HCT116 (cell line): ENCODE measurements at regions not wholly inside any gene's neighbourhood (a gene's known extent, or its start where the extent isn't known, plus 50 kb on each side); places are given as distances from the start of the nearest gene placed in this dataset.

Experiments used
- ATAC-seq: fragments of 200-7000 bp; cut with Tn5 transposase; 2 replicates; pipeline ENCODE4 v1.9.1; 2020; ENCODE audit warnings: mild to moderate bottlenecking, moderate library complexity
- BruUV-seq: library from RNA; stranded (reverse); fragments of 400-500 nt; replicated peaks from 2 replicates; lab custom pipeline; 2021; lab: Mats Ljungman, UMichigan
- CTCF ChIA-PET: fragments of 300-600 bp; sonication (Branson Sonifier 250); formaldehyde crosslinking; loops from one replicate; lab custom pipeline; 2021; ENCODE audit warnings: antibody characterized with exemption; lab: Charles Lee
- POLR2A ChIA-PET: fragments of 300-600, 350-600 bp; sonication (Branson Sonifier 250); formaldehyde crosslinking; loops from one replicate; lab custom pipeline; 2021; ENCODE audit warnings: antibody characterized with exemption; lab: Charles Lee
- RAD21 ChIA-PET, 2 experiments: fragments of 300-600 bp; sonication (Branson Sonifier 250); formaldehyde crosslinking; loops; one replicate each; lab custom pipeline; 2023; ENCODE audit warnings: low total read pairs in 2 of 2; ENCODE audit not compliant: uncharacterized antibody in 2 of 2, unreplicated experiment in 2 of 2, low non-redundant PET in 1 of 2; lab: Charles Lee
- DNase-seq: peaks from one replicate; pipeline ENCODE4 v3.0.0-alpha.2; 2010; ENCODE audit warnings: low read depth, low spot score
- H2AFZ ChIP-seq: fragments of 200-600 bp; shearing (Covaris generic), sonication (generic); 2 replicates; pipeline ENCODE4 v1.6.1; 2017; ENCODE audit warnings: low read depth, mixed run types, mixed read lengths, antibody characterized with exemption, low read length; ENCODE audit not compliant: poor library complexity, severe bottlenecking
- H3K27ac ChIP-seq: 2 replicates; pipeline ENCODE4 v1.5.1; 2012; ENCODE audit warnings: low read depth, low read length
- H3K27me3 ChIP-seq: fragments of 200-600 bp; sonication (generic); 2 replicates; pipeline ENCODE4 v1.6.1; 2016; ENCODE audit warnings: mixed run types, low read length, mixed read lengths; ENCODE audit not compliant: insufficient read depth
- H3K36me3 ChIP-seq, 2 experiments: fragments of 200-500 bp in 1 of 2; fragments of 200-600 bp in 1 of 2; sonication (Bioruptor generic) in 1 of 2; sonication (generic) in 1 of 2; 2 replicates each; pipeline versions ENCODE4 v1.5.1 to v1.6.1; 2014 to 2016; ENCODE audit warnings: low read length in 2 of 2, inconsistent platforms in 1 of 2, mixed read lengths in 1 of 2, mixed run types in 1 of 2; ENCODE audit not compliant: insufficient read depth in 2 of 2, control insufficient read depth in 1 of 2
- H3K4me1 ChIP-seq, 2 experiments: fragments of 200-600 bp in 1 of 2; sonication (generic) in 1 of 2; 2 replicates each; pipeline versions ENCODE4 v1.5.1 to v1.6.1; 2012 to 2017; ENCODE audit warnings: low read length in 2 of 2, inconsistent platforms in 1 of 2, mild to moderate bottlenecking in 1 of 2, mixed read lengths in 1 of 2, mixed run types in 1 of 2, moderate library complexity in 1 of 2; ENCODE audit not compliant: insufficient read depth in 2 of 2, control insufficient read depth in 1 of 2
- H3K4me2 ChIP-seq: fragments of 200-600 bp; sonication (generic); 2 replicates; pipeline ENCODE4 v1.6.1; 2017; ENCODE audit warnings: mixed run types, low read length, mixed read lengths
- H3K4me3 ChIP-seq, 2 experiments: fragments of 200-600 bp in 1 of 2; sonication (generic) in 1 of 2; replicated peaks in 1 of 2; 2 replicates each; pipeline ENCODE4 v1.5.1; 2011 to 2016; ENCODE audit warnings: low read length in 2 of 2, control low read depth in 1 of 2, low read depth in 1 of 2, mild to moderate bottlenecking in 1 of 2, mixed read lengths in 1 of 2, mixed run types in 1 of 2
- H3K79me2 ChIP-seq: fragments of 200-600 bp; sonication (generic); 2 replicates; pipeline ENCODE4 v1.6.1; 2017; ENCODE audit warnings: mild to moderate bottlenecking, mixed run types, low read length, moderate library complexity, mixed read lengths; ENCODE audit not compliant: insufficient read depth
- H3K9ac ChIP-seq: fragments of 200-600 bp; sonication (generic); 2 replicates; pipeline ENCODE4 v1.6.1; 2016; ENCODE audit warnings: low read length, mixed read lengths
- H3K9me2 ChIP-seq: fragments of 200-600 bp; sonication (generic), shearing (Covaris generic); 2 replicates; pipeline ENCODE4 v1.6.1; 2017; ENCODE audit warnings: mixed run types, mild to moderate bottlenecking, moderate library complexity; ENCODE audit not compliant: insufficient read depth
- H3K9me3 ChIP-seq, 2 experiments: fragments of 200-500 bp in 1 of 2; fragments of 200-600 bp in 1 of 2; sonication (Bioruptor generic) in 1 of 2; sonication (generic) in 1 of 2; 2 replicates each; pipeline ENCODE4 v1.6.1; 2014 to 2017; ENCODE audit warnings: low read length in 2 of 2, mixed read lengths in 2 of 2, inconsistent platforms in 1 of 2, low read depth in 1 of 2, mild to moderate bottlenecking in 1 of 2, mixed run types in 1 of 2, moderate library complexity in 1 of 2; ENCODE audit not compliant: control insufficient read depth in 1 of 2, insufficient read depth in 1 of 2
- H4K20me1 ChIP-seq: fragments of 200-600 bp; sonication (generic), shearing (Covaris generic); 2 replicates; pipeline ENCODE4 v1.6.1; 2017; ENCODE audit warnings: mixed run types, mild to moderate bottlenecking, moderate library complexity; ENCODE audit not compliant: insufficient read depth
- JUND ChIP-seq: IDR thresholded peaks from 2 replicates; pipeline ENCODE4 v1.6.1; 2012
- SRF ChIP-seq: IDR thresholded peaks from 2 replicates; pipeline ENCODE4 v1.6.1; 2012; ENCODE audit warnings: low read depth
- TCF7L2 ChIP-seq: IDR thresholded peaks from 2 replicates; pipeline ENCODE4 v1.7.0; 2011; ENCODE audit warnings: borderline replicate concordance, inconsistent platforms; ENCODE audit not compliant: insufficient read depth, insufficient read length; ENCODE audit errors: extremely low read depth
- ZNF274 ChIP-seq: fragments of 200-500 bp; sonication (Bioruptor generic); IDR thresholded peaks from 2 replicates; pipeline ENCODE4 v1.6.1; 2014; ENCODE audit warnings: mild to moderate bottlenecking, low read depth, low read length, inconsistent platforms
- intact Hi-C: fragments of 100-400 bp; cut with micrococcal nuclease; formaldehyde crosslinking; loops from 2 replicates; pipeline ENCODE4 v1.10.0; 2022
- TF ChIP-seq, protein P1 (sequence below): IDR thresholded peaks from 2 replicates; pipeline ENCODE4 v1.6.1; 2012
- TF ChIP-seq, protein P2 (sequence below): IDR thresholded peaks from 2 replicates; pipeline ENCODE4 v1.6.1; 2012; ENCODE audit warnings: low read depth

DNA sequence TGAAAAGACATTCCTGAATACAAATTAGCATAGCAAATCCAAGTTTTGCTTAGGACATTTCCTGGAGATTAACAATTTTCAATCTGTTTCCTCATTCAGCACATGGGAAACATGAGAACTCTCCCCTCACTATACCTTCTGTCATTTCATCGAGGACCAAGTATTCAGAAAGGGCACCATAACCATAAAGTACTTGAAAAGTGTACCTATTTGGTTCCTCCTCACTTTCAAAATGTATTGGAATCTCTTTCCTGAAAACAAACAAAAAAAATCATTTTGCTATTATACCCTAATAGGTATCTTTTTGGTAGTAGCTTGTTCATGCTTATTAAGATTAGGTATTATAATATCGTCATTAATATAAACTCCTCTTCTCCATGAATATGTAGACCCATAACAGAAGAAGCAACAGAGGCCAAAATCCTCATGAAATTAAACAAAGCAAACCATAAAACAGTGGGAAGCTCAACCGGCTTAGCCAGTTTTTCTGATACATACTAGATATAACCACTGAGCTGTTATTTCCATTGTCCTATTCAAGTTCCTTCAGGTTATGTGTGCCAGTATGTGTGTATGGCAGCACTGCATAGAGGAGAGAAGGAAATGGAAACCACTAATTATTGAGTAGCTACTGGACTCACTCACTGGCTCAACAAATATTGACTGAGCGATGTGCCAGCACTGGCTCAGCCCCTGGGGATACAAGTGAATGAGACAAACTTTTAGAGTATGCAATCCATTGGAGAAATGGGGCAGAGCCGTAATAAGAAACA, 274.0 kb downstream of the MAFB start:
- no peak overlapping the region for H2AFZ ChIP-seq
- no peak overlapping the region for H3K4me3 ChIP-seq
- H3K4me1 ChIP-seq: no peaks in the 10 kb centered on the region
- ChIA-PET POLR2A (no interaction called here), CTCF (no interaction called here), RAD21 (no interaction called here)
- ATAC-seq (no peak), DNase-seq (no peak)
- H3K36me3 ChIP-seq: no peaks in the 10 kb centered on the region
- no TSS peak for BruUV-seq
- H3K9me3 ChIP-seq: no peaks in the 10 kb centered on the region
- H4K20me1 ChIP-seq: no peaks in the 10 kb centered on the region
- TF ChIP-seq, protein P1, sequence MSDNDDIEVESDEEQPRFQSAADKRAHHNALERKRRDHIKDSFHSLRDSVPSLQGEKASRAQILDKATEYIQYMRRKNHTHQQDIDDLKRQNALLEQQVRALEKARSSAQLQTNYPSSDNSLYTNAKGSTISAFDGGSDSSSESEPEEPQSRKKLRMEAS: no peak
- TF ChIP-seq SRF (no peak), JUND (no peak), TCF7L2 (no peak), ZNF274 (no peak)
- TF ChIP-seq, protein P2, sequence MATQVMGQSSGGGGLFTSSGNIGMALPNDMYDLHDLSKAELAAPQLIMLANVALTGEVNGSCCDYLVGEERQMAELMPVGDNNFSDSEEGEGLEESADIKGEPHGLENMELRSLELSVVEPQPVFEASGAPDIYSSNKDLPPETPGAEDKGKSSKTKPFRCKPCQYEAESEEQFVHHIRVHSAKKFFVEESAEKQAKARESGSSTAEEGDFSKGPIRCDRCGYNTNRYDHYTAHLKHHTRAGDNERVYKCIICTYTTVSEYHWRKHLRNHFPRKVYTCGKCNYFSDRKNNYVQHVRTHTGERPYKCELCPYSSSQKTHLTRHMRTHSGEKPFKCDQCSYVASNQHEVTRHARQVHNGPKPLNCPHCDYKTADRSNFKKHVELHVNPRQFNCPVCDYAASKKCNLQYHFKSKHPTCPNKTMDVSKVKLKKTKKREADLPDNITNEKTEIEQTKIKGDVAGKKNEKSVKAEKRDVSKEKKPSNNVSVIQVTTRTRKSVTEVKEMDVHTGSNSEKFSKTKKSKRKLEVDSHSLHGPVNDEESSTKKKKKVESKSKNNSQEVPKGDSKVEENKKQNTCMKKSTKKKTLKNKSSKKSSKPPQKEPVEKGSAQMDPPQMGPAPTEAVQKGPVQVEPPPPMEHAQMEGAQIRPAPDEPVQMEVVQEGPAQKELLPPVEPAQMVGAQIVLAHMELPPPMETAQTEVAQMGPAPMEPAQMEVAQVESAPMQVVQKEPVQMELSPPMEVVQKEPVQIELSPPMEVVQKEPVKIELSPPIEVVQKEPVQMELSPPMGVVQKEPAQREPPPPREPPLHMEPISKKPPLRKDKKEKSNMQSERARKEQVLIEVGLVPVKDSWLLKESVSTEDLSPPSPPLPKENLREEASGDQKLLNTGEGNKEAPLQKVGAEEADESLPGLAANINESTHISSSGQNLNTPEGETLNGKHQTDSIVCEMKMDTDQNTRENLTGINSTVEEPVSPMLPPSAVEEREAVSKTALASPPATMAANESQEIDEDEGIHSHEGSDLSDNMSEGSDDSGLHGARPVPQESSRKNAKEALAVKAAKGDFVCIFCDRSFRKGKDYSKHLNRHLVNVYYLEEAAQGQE: no peak
- intact Hi-C loops: no loop called here
- no peaks in the 10 kb centered on the region for H3K79me2 ChIP-seq
- no peak overlapping the region for H3K4me2 ChIP-seq
- no peaks in the 10 kb centered on the region for H3K9me2 ChIP-seq
- no peak overlapping the region for H3K27ac ChIP-seq
- no peak overlapping the region for H3K9ac ChIP-seq
- peaks cover 7% of the 10 kb centered on the region; the same call in 1 of the 2 replicates for H3K27me3 ChIP-seq
